ENCODE measurements at regions not wholly inside any gene's neighbourhood (a gene's known extent, or its start where the extent isn't known, plus 50 kb on each side); places are given as distances from the start of the nearest gene placed in this dataset.

GRCh38 chr9:86460216-86461002, 106.2 kb upstream of the TUT7 start:
- TF ChIP-seq, protein P1, sequence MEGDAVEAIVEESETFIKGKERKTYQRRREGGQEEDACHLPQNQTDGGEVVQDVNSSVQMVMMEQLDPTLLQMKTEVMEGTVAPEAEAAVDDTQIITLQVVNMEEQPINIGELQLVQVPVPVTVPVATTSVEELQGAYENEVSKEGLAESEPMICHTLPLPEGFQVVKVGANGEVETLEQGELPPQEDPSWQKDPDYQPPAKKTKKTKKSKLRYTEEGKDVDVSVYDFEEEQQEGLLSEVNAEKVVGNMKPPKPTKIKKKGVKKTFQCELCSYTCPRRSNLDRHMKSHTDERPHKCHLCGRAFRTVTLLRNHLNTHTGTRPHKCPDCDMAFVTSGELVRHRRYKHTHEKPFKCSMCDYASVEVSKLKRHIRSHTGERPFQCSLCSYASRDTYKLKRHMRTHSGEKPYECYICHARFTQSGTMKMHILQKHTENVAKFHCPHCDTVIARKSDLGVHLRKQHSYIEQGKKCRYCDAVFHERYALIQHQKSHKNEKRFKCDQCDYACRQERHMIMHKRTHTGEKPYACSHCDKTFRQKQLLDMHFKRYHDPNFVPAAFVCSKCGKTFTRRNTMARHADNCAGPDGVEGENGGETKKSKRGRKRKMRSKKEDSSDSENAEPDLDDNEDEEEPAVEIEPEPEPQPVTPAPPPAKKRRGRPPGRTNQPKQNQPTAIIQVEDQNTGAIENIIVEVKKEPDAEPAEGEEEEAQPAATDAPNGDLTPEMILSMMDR (conservative IDR thresholded peaks at IDR 0.05) = no peak
- TF ChIP-seq ZFX (IDR thresholded peaks at IDR 0.05) = no peak
- no peak overlapping the region for H3K27ac ChIP-seq

- TF ChIP-seq, protein P1 (conservative IDR thresholded peaks at IDR 0.05) = no peak
- no peak for TF ChIP-seq ZFX (IDR thresholded peaks at IDR 0.05)
- no peak overlapping the region for H3K27ac ChIP-seq
These were observed 105.5 kb upstream of the TUT7 start for GRCh38 chr9:86459599-86460155.

DNA sequence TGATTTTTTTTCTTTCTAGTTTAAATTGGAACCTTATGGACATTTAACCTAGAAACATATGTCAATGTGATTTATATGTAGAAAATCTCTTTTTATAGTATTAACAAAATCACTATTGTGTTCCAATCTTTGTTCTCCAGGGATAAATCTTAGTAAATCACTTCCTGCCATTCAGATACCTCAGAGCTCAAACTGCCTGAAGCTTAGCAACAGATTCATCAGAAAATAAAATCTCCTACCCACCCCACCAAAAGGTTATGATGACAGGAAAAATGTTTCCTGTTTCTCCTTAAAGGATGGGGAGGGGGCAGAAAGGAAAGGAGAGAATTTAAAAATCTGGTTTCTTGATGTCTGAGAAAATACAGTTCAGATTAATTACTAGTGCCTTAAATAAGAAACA, 105.0 kb upstream of the TUT7 start:
- TF ChIP-seq, protein P1 (conservative IDR thresholded peaks at IDR 0.05) = no peak
- TF ChIP-seq ZFX (IDR thresholded peaks at IDR 0.05) = no peak

GRCh38 chr9:86458191-86458855, 104.1 kb upstream of the TUT7 start:
- no peak for TF ChIP-seq ZFX (IDR thresholded peaks at IDR 0.05)
- TF ChIP-seq, protein P1 (conservative IDR thresholded peaks at IDR 0.05) = no peak
- H3K27ac ChIP-seq = no peak overlapping the region

More for the DNA sequence above, 105.0 kb upstream of the TUT7 start:
- H3K27ac ChIP-seq = no peak overlapping the region

DNA sequence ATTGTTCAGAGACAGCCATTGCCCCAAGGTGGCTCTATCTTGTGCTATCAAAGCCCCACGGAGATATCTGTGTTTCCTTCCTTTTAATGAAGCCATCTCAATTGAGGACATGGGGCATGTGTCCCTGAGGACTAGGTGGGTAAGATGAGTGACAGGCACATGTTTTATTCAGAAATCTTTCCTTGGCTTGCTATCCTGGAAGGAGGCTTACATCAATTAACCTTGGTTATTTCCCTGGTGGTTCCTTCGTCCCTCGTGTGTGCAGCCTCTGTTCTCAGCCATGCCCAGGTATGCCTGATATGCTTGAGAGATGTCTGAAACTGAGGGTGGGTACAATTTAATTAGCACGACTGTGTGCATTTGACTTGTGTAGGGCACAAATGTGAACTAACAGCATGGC, 102.2 kb upstream of the TUT7 start:
- TF ChIP-seq ZFX (IDR thresholded peaks at IDR 0.05) = no peak
- TF ChIP-seq, protein P1 (conservative IDR thresholded peaks at IDR 0.05) = no peak
- no peak overlapping the region for H3K27ac ChIP-seq

GRCh38 chr9:86454701-86455615, 100.7 kb upstream of the TUT7 start:
- TF ChIP-seq, protein P1 (conservative IDR thresholded peaks at IDR 0.05) = no peak
- no peak for TF ChIP-seq ZFX (IDR thresholded peaks at IDR 0.05)
- H3K27ac ChIP-seq = no peak overlapping the region
